ENCODE measurements at regions not wholly inside any gene's neighbourhood (a gene's known extent, or its start where the extent isn't known, plus 50 kb on each side); places are given as distances from the start of the nearest gene placed in this dataset.

GRCh38 chr15:96412045-96412905 lies 81.8 kb downstream of the NR2F2 start:
- TF ChIP-seq SNAI2 (CRISPR knock-in tag; IDR thresholded peaks at IDR 0.05): no peak
- TF ChIP-seq TSHZ2 (CRISPR knock-in tag; IDR thresholded peaks at IDR 0.05): no peak
- no peak for TF ChIP-seq RARB (CRISPR knock-in tag; IDR thresholded peaks at IDR 0.05)
- no peak for TF ChIP-seq ZNF8 (CRISPR knock-in tag; IDR thresholded peaks at IDR 0.05)
- no peak for TF ChIP-seq CREB5 (CRISPR knock-in tag; IDR thresholded peaks at IDR 0.05; ENCODE audit: low read depth)
- TF ChIP-seq ARNTL (CRISPR knock-in tag; IDR thresholded peaks at IDR 0.05; ENCODE audit: borderline replicate concordance, low read depth): no peak
- no peak for TF ChIP-seq PATZ1 (CRISPR knock-in tag; IDR thresholded peaks at IDR 0.05; ENCODE audit: borderline replicate concordance)
- no peak for TF ChIP-seq ZNF70 (CRISPR knock-in tag; IDR thresholded peaks at IDR 0.05)
- TF ChIP-seq OSR1 (CRISPR knock-in tag; IDR thresholded peaks at IDR 0.05): no peak
- no peak for TF ChIP-seq GLIS3 (CRISPR knock-in tag; IDR thresholded peaks at IDR 0.05)
- no peak for TF ChIP-seq ISL1 (CRISPR knock-in tag; IDR thresholded peaks at IDR 0.05)
- TF ChIP-seq CSRNP3 (CRISPR knock-in tag; IDR thresholded peaks at IDR 0.05): no peak
- no peak for TF ChIP-seq PPARA (CRISPR knock-in tag; IDR thresholded peaks at IDR 0.05; ENCODE audit: borderline replicate concordance)

Measured in SK-N-SH treated with all-trans-retinoic acid at 6 μM for 48 hours (cell line).